ENCODE measurements at regions not wholly inside any gene's neighbourhood (a gene's known extent, or its start where the extent isn't known, plus 50 kb on each side); places are given as distances from the start of the nearest gene placed in this dataset.
"Not testable (repeated sequence)": the region's sequence is repeated elsewhere in the genome, so short reads cannot be mapped to it uniquely, and the experiment has no call there.

DNA sequence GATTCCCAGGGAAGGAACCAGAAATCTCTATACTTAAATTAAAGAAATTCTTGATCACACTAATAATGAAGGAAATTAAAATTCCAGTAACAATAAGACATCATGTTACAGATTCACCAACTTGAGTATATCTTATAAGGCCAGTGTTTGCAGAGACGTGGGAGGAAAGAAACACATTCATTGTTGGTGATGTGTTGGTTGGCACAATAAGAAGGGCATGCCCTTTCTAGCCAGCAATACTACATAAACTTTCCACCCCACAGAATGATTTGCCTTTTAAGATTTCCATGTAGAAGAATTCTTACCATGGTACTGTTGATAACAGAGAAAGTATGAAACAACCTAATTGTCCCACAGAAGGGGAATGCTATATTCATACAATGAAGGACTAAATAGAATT, 581.5 kb downstream of the STIM2 start:
- CTCF ChIA-PET: no interaction called here
- no peak for DNase-seq (ENCODE audit: extremely low spot score)
- no peak for TF ChIP-seq SUZ12 (IDR thresholded peaks at IDR 0.05)
- TF ChIP-seq, protein P1, sequence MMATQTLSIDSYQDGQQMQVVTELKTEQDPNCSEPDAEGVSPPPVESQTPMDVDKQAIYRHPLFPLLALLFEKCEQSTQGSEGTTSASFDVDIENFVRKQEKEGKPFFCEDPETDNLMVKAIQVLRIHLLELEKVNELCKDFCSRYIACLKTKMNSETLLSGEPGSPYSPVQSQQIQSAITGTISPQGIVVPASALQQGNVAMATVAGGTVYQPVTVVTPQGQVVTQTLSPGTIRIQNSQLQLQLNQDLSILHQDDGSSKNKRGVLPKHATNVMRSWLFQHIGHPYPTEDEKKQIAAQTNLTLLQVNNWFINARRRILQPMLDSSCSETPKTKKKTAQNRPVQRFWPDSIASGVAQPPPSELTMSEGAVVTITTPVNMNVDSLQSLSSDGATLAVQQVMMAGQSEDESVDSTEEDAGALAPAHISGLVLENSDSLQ (IDR thresholded peaks at IDR 0.05): no peak
- TF ChIP-seq L3MBTL2 (conservative IDR thresholded peaks at IDR 0.05): no peak
- TF ChIP-seq NFRKB (IDR thresholded peaks at IDR 0.05): no peak
- TF ChIP-seq FOXA1 (IDR thresholded peaks at IDR 0.05): no peak
- no peak for TF ChIP-seq BHLHE40 (IDR thresholded peaks at IDR 0.05; ENCODE audit: borderline replicate concordance)
- TF ChIP-seq FOXK2 (IDR thresholded peaks at IDR 0.05): no peak
- TF ChIP-seq ARNT (IDR thresholded peaks at IDR 0.05): no peak
- no peak for TF ChIP-seq TARDBP (IDR thresholded peaks at IDR 0.05)
- no peak for TF ChIP-seq SP1 (IDR thresholded peaks at IDR 0.05)
- TF ChIP-seq CTBP1 (IDR thresholded peaks at IDR 0.05; ENCODE audit: borderline replicate concordance): no peak
- TF ChIP-seq ELF4 (IDR thresholded peaks at IDR 0.05): no peak
- TF ChIP-seq FOXM1 (IDR thresholded peaks at IDR 0.05; ENCODE audit: borderline replicate concordance): no peak
- no peak for TF ChIP-seq ZNF384 (IDR thresholded peaks at IDR 0.05)
- TF ChIP-seq HDGF (IDR thresholded peaks at IDR 0.05; ENCODE audit: borderline replicate concordance): no peak
- POLR2A ChIA-PET: no interaction called here

DNA sequence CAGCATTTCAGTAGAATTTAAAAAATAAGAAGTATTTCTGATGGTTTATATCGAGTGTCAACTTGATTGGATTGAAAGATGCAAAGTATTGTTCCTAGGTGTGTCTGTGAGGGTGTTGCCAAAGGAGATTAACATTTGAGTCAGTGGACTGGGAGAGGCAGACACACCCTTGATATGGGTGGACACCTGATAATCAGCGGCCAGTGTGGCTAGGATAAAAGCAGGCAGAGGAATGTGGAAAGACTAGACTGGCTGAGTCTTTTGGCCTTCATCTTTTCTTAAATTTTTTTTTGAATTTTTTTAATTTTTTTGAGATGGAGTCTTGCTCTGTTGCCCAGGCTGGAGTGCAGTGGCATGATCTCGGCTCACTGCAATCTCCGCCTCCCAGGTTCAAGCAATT, 582.0 kb downstream of the STIM2 start:
- DNase-seq (ENCODE audit: extremely low spot score); POLR2A ChIA-PET; CTCF ChIA-PET: not testable (repeated sequence)

DNA sequence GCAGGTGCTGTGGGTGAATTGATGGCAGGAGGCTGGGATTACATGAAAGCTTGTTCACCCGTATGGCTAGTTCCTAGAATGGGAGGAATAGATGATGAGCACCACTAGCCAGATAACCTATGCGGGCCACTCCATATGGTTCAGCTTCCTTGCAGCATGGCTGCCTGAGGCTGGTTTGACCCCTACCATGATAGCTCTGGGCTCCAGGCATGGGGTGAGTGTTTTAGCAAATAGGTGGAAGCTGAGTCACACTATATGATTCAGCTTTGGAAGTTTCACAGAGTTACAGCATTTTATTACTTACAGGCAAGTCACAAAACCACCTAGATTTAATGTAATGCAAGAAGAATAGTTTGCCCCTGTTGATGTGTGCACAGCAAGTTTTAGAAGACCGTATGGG, 603.2 kb downstream of the STIM2 start:
- CTCF ChIA-PET: no interaction called here
- POLR2A ChIA-PET: no interaction called here
- TF ChIP-seq, protein P1 (IDR thresholded peaks at IDR 0.05): no peak
- TF ChIP-seq HDGF (IDR thresholded peaks at IDR 0.05; ENCODE audit: borderline replicate concordance): no peak
- TF ChIP-seq ZNF384 (IDR thresholded peaks at IDR 0.05): no peak
- TF ChIP-seq ARNT (IDR thresholded peaks at IDR 0.05): no peak
- no peak for TF ChIP-seq SP1 (IDR thresholded peaks at IDR 0.05)
- TF ChIP-seq TARDBP (IDR thresholded peaks at IDR 0.05): no peak
- no peak for TF ChIP-seq FOXK2 (IDR thresholded peaks at IDR 0.05)
- no peak for TF ChIP-seq FOXM1 (IDR thresholded peaks at IDR 0.05; ENCODE audit: borderline replicate concordance)
- no peak for TF ChIP-seq NFRKB (IDR thresholded peaks at IDR 0.05)
- TF ChIP-seq BHLHE40 (IDR thresholded peaks at IDR 0.05; ENCODE audit: borderline replicate concordance): no peak
- no peak for TF ChIP-seq LEF1 (IDR thresholded peaks at IDR 0.05; ENCODE audit: borderline replicate concordance)
- TF ChIP-seq L3MBTL2 (conservative IDR thresholded peaks at IDR 0.05): no peak
- TF ChIP-seq CTBP1 (IDR thresholded peaks at IDR 0.05; ENCODE audit: borderline replicate concordance): no peak
- no peak for TF ChIP-seq FOXA1 (IDR thresholded peaks at IDR 0.05)
- no peak for TF ChIP-seq SUZ12 (IDR thresholded peaks at IDR 0.05)
- TF ChIP-seq ELF4 (IDR thresholded peaks at IDR 0.05): no peak
- no peak for DNase-seq (ENCODE audit: extremely low spot score)

DNA sequence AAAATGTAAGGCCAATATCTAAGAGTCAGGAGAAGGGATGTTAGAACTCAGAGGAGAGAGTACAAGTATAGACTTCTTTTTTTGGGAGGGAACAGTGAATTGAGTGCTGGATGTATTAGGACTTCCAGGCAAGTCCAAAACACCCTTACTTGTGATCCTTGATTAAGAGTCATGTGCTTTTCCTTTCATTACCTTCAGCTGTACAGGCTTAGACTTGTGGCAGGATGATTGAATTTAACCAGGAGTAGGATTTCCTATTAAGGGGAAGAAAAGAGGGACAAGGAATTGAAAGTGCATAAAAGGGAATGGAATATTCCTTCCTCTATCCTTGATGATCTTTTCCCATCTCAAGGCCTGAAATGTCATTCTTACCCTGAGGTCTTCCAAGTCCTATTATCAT, 606.7 kb downstream of the STIM2 start:
- TF ChIP-seq FOXA1 (IDR thresholded peaks at IDR 0.05) (no peak), L3MBTL2 (conservative IDR thresholded peaks at IDR 0.05) (no peak), SUZ12 (IDR thresholded peaks at IDR 0.05) (no peak), HDGF (IDR thresholded peaks at IDR 0.05; ENCODE audit: borderline replicate concordance) (no peak), CTBP1 (IDR thresholded peaks at IDR 0.05; ENCODE audit: borderline replicate concordance) (no peak), ZNF384 (IDR thresholded peaks at IDR 0.05) (no peak), FOXM1 (IDR thresholded peaks at IDR 0.05; ENCODE audit: borderline replicate concordance) (no peak), NFRKB (IDR thresholded peaks at IDR 0.05) (no peak), LEF1 (IDR thresholded peaks at IDR 0.05; ENCODE audit: borderline replicate concordance) (no peak), TARDBP (IDR thresholded peaks at IDR 0.05) (no peak)
- TF ChIP-seq, protein P1 (IDR thresholded peaks at IDR 0.05): no peak
- ChIA-PET CTCF (no interaction called here), POLR2A (no interaction called here)
- DNase-seq (ENCODE audit: extremely low spot score): no peak

DNA sequence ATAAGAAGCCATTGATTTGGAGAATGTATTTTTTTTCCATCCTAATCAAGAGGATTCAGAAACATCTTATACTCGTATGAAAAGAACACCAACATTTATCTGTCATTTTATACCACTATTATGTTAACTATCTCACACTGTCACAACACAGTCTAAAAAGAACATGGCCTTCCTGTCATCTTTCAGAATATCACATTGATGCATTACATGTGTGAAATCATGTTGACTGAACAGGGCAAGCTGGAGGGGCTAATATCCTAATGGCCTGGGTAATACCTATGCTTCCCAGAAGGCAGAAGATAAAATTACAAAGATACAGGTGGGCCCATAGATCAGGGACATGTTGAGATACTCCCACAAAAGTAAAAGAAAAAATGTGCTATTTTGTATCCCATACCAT, 611.7 kb downstream of the STIM2 start:
- DNase-seq (ENCODE audit: extremely low spot score): no peak
- ChIA-PET POLR2A (no interaction called here), CTCF (no interaction called here)
- TF ChIP-seq FOXM1 (IDR thresholded peaks at IDR 0.05; ENCODE audit: borderline replicate concordance) (no peak), FOXK2 (IDR thresholded peaks at IDR 0.05) (no peak), BHLHE40 (IDR thresholded peaks at IDR 0.05; ENCODE audit: borderline replicate concordance) (no peak), SP1 (IDR thresholded peaks at IDR 0.05) (no peak), NFRKB (IDR thresholded peaks at IDR 0.05) (no peak), TARDBP (IDR thresholded peaks at IDR 0.05) (no peak), HDGF (IDR thresholded peaks at IDR 0.05; ENCODE audit: borderline replicate concordance) (no peak), CTBP1 (IDR thresholded peaks at IDR 0.05; ENCODE audit: borderline replicate concordance) (no peak), ARNT (IDR thresholded peaks at IDR 0.05) (no peak), ZNF384 (IDR thresholded peaks at IDR 0.05) (no peak), L3MBTL2 (conservative IDR thresholded peaks at IDR 0.05) (no peak), LEF1 (IDR thresholded peaks at IDR 0.05; ENCODE audit: borderline replicate concordance) (no peak), ELF4 (IDR thresholded peaks at IDR 0.05) (no peak), SUZ12 (IDR thresholded peaks at IDR 0.05) (no peak), FOXA1 (IDR thresholded peaks at IDR 0.05) (no peak)
- TF ChIP-seq, protein P1 (IDR thresholded peaks at IDR 0.05): no peak

DNA sequence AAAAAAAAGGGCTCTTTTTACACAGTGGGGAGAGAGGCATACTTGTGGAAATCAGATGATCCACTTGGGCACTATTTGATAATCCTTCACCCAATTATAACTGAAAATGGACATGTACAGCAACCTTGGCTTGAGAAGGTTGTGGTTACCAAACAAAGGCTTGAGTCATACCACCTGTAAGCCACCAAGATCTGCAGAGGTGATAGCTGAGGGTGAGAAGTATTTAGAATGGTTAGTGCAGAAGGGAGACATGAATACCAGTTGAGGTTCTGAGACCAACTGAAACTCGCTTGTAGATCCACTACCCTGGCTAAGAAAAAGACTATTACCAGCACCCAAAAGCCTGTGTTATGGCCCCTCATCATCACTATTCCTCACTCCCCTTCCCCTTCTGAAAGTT, 614.0 kb downstream of the STIM2 start:
- DNase-seq (ENCODE audit: extremely low spot score): no peak
- POLR2A ChIA-PET: no interaction called here
- CTCF ChIA-PET: no interaction called here
- TF ChIP-seq NFRKB (IDR thresholded peaks at IDR 0.05) (no peak), SP1 (IDR thresholded peaks at IDR 0.05) (no peak), CTBP1 (IDR thresholded peaks at IDR 0.05; ENCODE audit: borderline replicate concordance) (no peak), ELF4 (IDR thresholded peaks at IDR 0.05) (no peak)
- TF ChIP-seq, protein P1 (IDR thresholded peaks at IDR 0.05): no peak

All from HEK293T (cell line).